HepG2 (cell line): ENCODE measurements at regions not wholly inside any gene's neighbourhood (a gene's known extent, or its start where the extent isn't known, plus 50 kb on each side); places are given as distances from the start of the nearest gene placed in this dataset.

ENCODE experiments used
- AFF4 ChIP-seq: sonication (generic); formaldehyde crosslinking; IDR thresholded peaks from 2 replicates; pipeline ENCODE4 v1.4.0; 2020; ENCODE audit warnings: missing genetic modification reagents
- FOXK1 ChIP-seq: sonication (generic); formaldehyde crosslinking; IDR thresholded peaks from 2 replicates; pipeline ENCODE4 v1.4.0; 2020; ENCODE audit warnings: low read depth, missing genetic modification reagents, borderline replicate concordance
- HMGXB4 ChIP-seq, 2 experiments: sonication (generic) in 1 of 2; formaldehyde crosslinking in 1 of 2; IDR thresholded peaks; 2 replicates each; pipeline versions ENCODE4 v1.4.0 to v1.6.1; 2018 to 2020; ENCODE audit warnings: missing genetic modification reagents in 2 of 2, borderline replicate concordance in 1 of 2, low read depth in 1 of 2, mild to moderate bottlenecking in 1 of 2, missing biosample characterization in 1 of 2
- HNRNPL ChIP-seq: fragments of 200-400 bp; formaldehyde crosslinking; IDR thresholded peaks from 2 replicates; pipeline ENCODE4 v1.6.1; 2017; ENCODE audit warnings: mild to moderate bottlenecking, low read depth, low read length
- MEIS1 ChIP-seq: sonication (generic); formaldehyde crosslinking; IDR thresholded peaks from 2 replicates; pipeline ENCODE4 v1.9.0; 2021; ENCODE audit warnings: mild to moderate bottlenecking, missing genetic modification reagents, moderate library complexity, borderline replicate concordance
- MLLT10 ChIP-seq: sonication (generic); formaldehyde crosslinking; IDR thresholded peaks from 2 replicates; pipeline ENCODE4 v1.4.0; 2020; ENCODE audit warnings: missing genetic modification reagents
- NAIF1 ChIP-seq: sonication (generic); formaldehyde crosslinking; IDR thresholded peaks from 2 replicates; pipeline ENCODE4 v1.5.0; 2020; ENCODE audit warnings: mild to moderate bottlenecking, missing genetic modification reagents, borderline replicate concordance
- NFYB ChIP-seq: sonication (generic); formaldehyde crosslinking; IDR thresholded peaks from 2 replicates; pipeline ENCODE4 v1.4.0; 2020; ENCODE audit warnings: missing genetic modification reagents
- PCBP2 ChIP-seq: fragments of 200-400 bp; formaldehyde crosslinking; optimal IDR thresholded peaks from 2 replicates; pipeline ENCODE3; 2018; ENCODE audit warnings: low read length, low read depth; ENCODE audit not compliant: poor library complexity, severe bottlenecking
- RERE ChIP-seq: IDR thresholded peaks from 2 replicates; pipeline ENCODE4 v1.6.1; 2016; ENCODE audit warnings: low read depth, missing genetic modification reagents, missing compliant biosample characterization
- RFX3 ChIP-seq: IDR thresholded peaks from 2 replicates; pipeline ENCODE4 v1.6.1; 2016; ENCODE audit warnings: missing biosample characterization, missing genetic modification reagents
- SIX1 ChIP-seq: sonication (generic); formaldehyde crosslinking; IDR thresholded peaks from 2 replicates; pipeline ENCODE4 v1.4.0; 2020; ENCODE audit warnings: missing genetic modification reagents, borderline replicate concordance
- SRY ChIP-seq: sonication (generic); formaldehyde crosslinking; IDR thresholded peaks from 2 replicates; pipeline ENCODE4 v1.8.0; 2022; ENCODE audit warnings: mild to moderate bottlenecking, missing genetic modification reagents
- SUZ12 ChIP-seq: fragments of 150-350 bp; IDR thresholded peaks from 2 replicates; pipeline ENCODE4 v1.6.1; 2014; ENCODE audit warnings: low read depth, low read length
- TAF1 ChIP-seq: sonication (generic); formaldehyde crosslinking; IDR thresholded peaks from 2 replicates; pipeline ENCODE4 v1.4.0; 2020; ENCODE audit warnings: missing genetic modification reagents
- ZNF354B ChIP-seq: sonication (generic); formaldehyde crosslinking; IDR thresholded peaks from 2 replicates; pipeline ENCODE4 v1.8.0; 2022; ENCODE audit warnings: mild to moderate bottlenecking, missing genetic modification reagents
- ZNF589 ChIP-seq: sonication (generic); formaldehyde crosslinking; conservative IDR thresholded peaks from 2 replicates; pipeline ENCODE4 v1.8.0; 2022; ENCODE audit warnings: mild to moderate bottlenecking, moderate library complexity, missing genetic modification reagents
- ZSCAN25 ChIP-seq: sonication (generic); formaldehyde crosslinking; IDR thresholded peaks from 2 replicates; pipeline ENCODE4 v1.8.0; 2022; ENCODE audit warnings: mild to moderate bottlenecking, missing genetic modification reagents

- TF ChIP-seq SUZ12, result no peak
- peak; percentile 70; the same call in 1 of the 2 replicates for TF ChIP-seq ZNF589
- no peak for TF ChIP-seq ZNF354B (CRISPR knock-in tag)
- TF ChIP-seq RERE, result no peak
- no peak for TF ChIP-seq HMGXB4 (CRISPR knock-in tag; IDR thresholded peaks at IDR 0.05; ENCODE audit: borderline replicate concordance in 1 of 2, low read depth in 1 of 2)
- TF ChIP-seq FOXK1, result no peak; the same call in 1 of the 2 replicates
- TF ChIP-seq SRY, result peak; percentile 62; the same call in 1 of the 2 replicates
- TF ChIP-seq AFF4, result no peak
- TF ChIP-seq RFX3 (CRISPR knock-in tag), result no peak
- TF ChIP-seq PCBP2, result no peak
- 0 out of 2 replicates have a peak, but pooled peaks have one; percentile 33 for TF ChIP-seq HNRNPL
- TF ChIP-seq MEIS1 (CRISPR knock-in tag), result no peak
- 0 out of 2 replicates have a peak, but pooled peaks have one; percentile 8 for TF ChIP-seq NFYB (CRISPR knock-in tag)
- no peak for TF ChIP-seq MLLT10 (CRISPR knock-in tag)
- TF ChIP-seq TAF1 (CRISPR knock-in tag), result peak; percentile 62
- TF ChIP-seq NAIF1, result no peak
- peak; percentile 35; the same call in 1 of the 2 replicates for TF ChIP-seq SIX1
- TF ChIP-seq ZSCAN25, result no peak; the same call in 1 of the 2 replicates
Observed at GRCh38 chr9:91071184-91071990, 269.8 kb downstream of the SYK start (continued).
